ENCODE measurements at regions not wholly inside any gene's neighbourhood (a gene's known extent, or its start where the extent isn't known, plus 50 kb on each side); places are given as distances from the start of the nearest gene placed in this dataset.

- TF ChIP-seq ZBTB33 (IDR thresholded peaks at IDR 0.05) (no peak), CBX3 (IDR thresholded peaks at IDR 0.05; ENCODE audit: borderline replicate concordance, low read depth) (no peak), EP300 (IDR thresholded peaks at IDR 0.05; ENCODE audit: borderline replicate concordance in 1 of 2, control insufficient read depth in 1 of 2, low read depth in 2 of 2, low read length in 2 of 2) (no peak), CHD2 (IDR thresholded peaks at IDR 0.05; ENCODE audit: borderline replicate concordance, low read depth, low read length) (no peak), JUNB (IDR thresholded peaks at IDR 0.05) (no peak)
These were observed 388.3 kb downstream of the NR2F1-AS1 start (continued) for GRCh38 chr5:93192683-93193082.

DNA sequence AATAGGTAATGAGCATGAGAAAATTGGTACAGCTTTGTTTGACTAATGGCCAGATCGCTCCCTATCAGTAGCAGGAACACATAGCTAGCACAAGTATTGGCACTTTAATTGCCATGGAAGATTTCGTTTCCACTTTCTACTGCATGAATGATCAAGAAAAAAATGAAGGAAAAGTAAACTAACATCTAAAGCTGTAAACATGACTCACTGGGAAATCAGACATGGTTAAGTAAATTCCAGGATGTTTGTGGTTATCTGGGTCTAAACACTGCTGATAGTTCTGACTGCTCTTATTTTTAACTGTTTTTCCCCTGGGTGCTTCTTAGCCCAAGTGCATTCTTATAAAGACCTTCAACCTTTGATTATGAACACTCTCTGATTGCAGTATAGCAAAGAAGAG is 388.9 kb downstream of the NR2F1-AS1 start:
- H3K4me3 ChIP-seq = no peak overlapping the region
- ChIA-PET CTCF (no interaction called here), POLR2A (no interaction called here), SMC1A (ENCODE audit: uncharacterized antibody, unreplicated experiment) (interaction anchor here (1.7 kb wide), 1 partner anchor 19 kb away, joined by 3 read pairs; no protein-coding TSS in a partner anchor), RAD21 (ENCODE audit: unreplicated experiment) (no interaction called here)
- ATAC-seq (no peak), FAIRE-seq (no peak), DNase-seq (ENCODE audit: low read depth, low spot score) (no peak)
- no TSS peak for BruUV-seq (replicated peaks)
- WGBS (ENCODE audit: insufficient coverage, insufficient replicate concordance, low lambda C conversion rate, missing lambda C conversion rate) = 26% methylated on average over 2 of the region's 2 CpGs
- intact Hi-C loops (cut with micrococcal nuclease; ENCODE audit: unreplicated experiment) = no loop called here
- no peaks in the 10 kb centered on the region for H3K4me1 ChIP-seq (ENCODE audit: control insufficient read depth, insufficient read depth, low read length)
- TF ChIP-seq, protein P1, sequence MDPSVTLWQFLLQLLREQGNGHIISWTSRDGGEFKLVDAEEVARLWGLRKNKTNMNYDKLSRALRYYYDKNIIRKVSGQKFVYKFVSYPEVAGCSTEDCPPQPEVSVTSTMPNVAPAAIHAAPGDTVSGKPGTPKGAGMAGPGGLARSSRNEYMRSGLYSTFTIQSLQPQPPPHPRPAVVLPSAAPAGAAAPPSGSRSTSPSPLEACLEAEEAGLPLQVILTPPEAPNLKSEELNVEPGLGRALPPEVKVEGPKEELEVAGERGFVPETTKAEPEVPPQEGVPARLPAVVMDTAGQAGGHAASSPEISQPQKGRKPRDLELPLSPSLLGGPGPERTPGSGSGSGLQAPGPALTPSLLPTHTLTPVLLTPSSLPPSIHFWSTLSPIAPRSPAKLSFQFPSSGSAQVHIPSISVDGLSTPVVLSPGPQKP (IDR thresholded peaks at IDR 0.05; ENCODE audit: low read depth, low read length) = no peak
- no peak for TF ChIP-seq PAX8 (IDR thresholded peaks at IDR 0.05)
- no peak for TF ChIP-seq RCOR1 (conservative IDR thresholded peaks at IDR 0.05; ENCODE audit: low read depth, low read length)
- TF ChIP-seq CREB1 (IDR thresholded peaks at IDR 0.05; ENCODE audit: low read depth) = no peak
- no peak for TF ChIP-seq POLR2AphosphoS5 (IDR thresholded peaks at IDR 0.05; ENCODE audit: low read length)
- TF ChIP-seq, protein P2, sequence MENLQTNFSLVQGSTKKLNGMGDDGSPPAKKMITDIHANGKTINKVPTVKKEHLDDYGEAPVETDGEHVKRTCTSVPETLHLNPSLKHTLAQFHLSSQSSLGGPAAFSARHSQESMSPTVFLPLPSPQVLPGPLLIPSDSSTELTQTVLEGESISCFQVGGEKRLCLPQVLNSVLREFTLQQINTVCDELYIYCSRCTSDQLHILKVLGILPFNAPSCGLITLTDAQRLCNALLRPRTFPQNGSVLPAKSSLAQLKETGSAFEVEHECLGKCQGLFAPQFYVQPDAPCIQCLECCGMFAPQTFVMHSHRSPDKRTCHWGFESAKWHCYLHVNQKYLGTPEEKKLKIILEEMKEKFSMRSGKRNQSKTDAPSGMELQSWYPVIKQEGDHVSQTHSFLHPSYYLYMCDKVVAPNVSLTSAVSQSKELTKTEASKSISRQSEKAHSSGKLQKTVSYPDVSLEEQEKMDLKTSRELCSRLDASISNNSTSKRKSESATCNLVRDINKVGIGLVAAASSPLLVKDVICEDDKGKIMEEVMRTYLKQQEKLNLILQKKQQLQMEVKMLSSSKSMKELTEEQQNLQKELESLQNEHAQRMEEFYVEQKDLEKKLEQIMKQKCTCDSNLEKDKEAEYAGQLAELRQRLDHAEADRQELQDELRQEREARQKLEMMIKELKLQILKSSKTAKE (IDR thresholded peaks at IDR 0.05; ENCODE audit: low read depth, poor library complexity, severe bottlenecking) = no peak
- TF ChIP-seq ZNF622 (IDR thresholded peaks at IDR 0.05) = no peak
- TF ChIP-seq CHD4 (IDR thresholded peaks at IDR 0.05) = no peak
- H3K4me2 ChIP-seq (ENCODE audit: control insufficient read depth, insufficient read depth) = no peak overlapping the region
- no peak overlapping the region for H3K27ac ChIP-seq (ENCODE audit: control insufficient read depth, insufficient read depth)
- no peak overlapping the region for H3K9ac ChIP-seq (ENCODE audit: control insufficient read depth, insufficient read depth, low read length)
- no peaks in the 10 kb centered on the region for H3K79me2 ChIP-seq (ENCODE audit: control insufficient read depth, insufficient read depth, low read length)
- in situ Hi-C loops (cut with MboI) = no loop called here
- H4K20me1 ChIP-seq (ENCODE audit: control insufficient read depth, insufficient read depth) = no peaks in the 10 kb centered on the region
- H3K36me3 ChIP-seq (ENCODE audit: control insufficient read depth in 2 of 2, insufficient read depth in 2 of 2, low read length in 1 of 2) = no peaks in the 10 kb centered on the region
- H2AFZ ChIP-seq (ENCODE audit: control insufficient read depth, low read depth, low read length) = no peak overlapping the region
- H3K9me3 ChIP-seq (replicated peaks; ENCODE audit: control insufficient read depth, insufficient read depth, low read length) = no peaks in the 10 kb centered on the region
- no peaks in the 10 kb centered on the region for H3K27me3 ChIP-seq (replicated peaks in 1 of 2; ENCODE audit: control insufficient read depth in 2 of 2, insufficient read depth in 2 of 2, low read length in 1 of 2)

Data from GM12878 (cell line).